ENCODE measurements at regions not wholly inside any gene's neighbourhood (a gene's known extent, or its start where the extent isn't known, plus 50 kb on each side); places are given as distances from the start of the nearest gene placed in this dataset.
"Not testable (repeated sequence)": the region's sequence is repeated elsewhere in the genome, so short reads cannot be mapped to it uniquely, and the experiment has no call there.

GRCh38 chr13:75181906-75182305 is 300.1 kb downstream of the TBC1D4 start:
- CTCF ChIA-PET: no interaction called here
- no peak for DNase-seq (ENCODE audit: low spot score)
- POLR2A ChIA-PET (ENCODE audit: low non-redundant PET): no interaction called here
- H3K27ac ChIP-seq: no peak overlapping the region
- TF ChIP-seq, protein P1, sequence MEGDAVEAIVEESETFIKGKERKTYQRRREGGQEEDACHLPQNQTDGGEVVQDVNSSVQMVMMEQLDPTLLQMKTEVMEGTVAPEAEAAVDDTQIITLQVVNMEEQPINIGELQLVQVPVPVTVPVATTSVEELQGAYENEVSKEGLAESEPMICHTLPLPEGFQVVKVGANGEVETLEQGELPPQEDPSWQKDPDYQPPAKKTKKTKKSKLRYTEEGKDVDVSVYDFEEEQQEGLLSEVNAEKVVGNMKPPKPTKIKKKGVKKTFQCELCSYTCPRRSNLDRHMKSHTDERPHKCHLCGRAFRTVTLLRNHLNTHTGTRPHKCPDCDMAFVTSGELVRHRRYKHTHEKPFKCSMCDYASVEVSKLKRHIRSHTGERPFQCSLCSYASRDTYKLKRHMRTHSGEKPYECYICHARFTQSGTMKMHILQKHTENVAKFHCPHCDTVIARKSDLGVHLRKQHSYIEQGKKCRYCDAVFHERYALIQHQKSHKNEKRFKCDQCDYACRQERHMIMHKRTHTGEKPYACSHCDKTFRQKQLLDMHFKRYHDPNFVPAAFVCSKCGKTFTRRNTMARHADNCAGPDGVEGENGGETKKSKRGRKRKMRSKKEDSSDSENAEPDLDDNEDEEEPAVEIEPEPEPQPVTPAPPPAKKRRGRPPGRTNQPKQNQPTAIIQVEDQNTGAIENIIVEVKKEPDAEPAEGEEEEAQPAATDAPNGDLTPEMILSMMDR (conservative IDR thresholded peaks at IDR 0.05; ENCODE audit: low read depth): no peak

- no peak overlapping the region for H3K27ac ChIP-seq
- no peak for DNase-seq (ENCODE audit: low spot score)
- TF ChIP-seq, protein P1 (conservative IDR thresholded peaks at IDR 0.05; ENCODE audit: low read depth): no peak
- POLR2A ChIA-PET (ENCODE audit: low non-redundant PET): no interaction called here
- CTCF ChIA-PET: no interaction called here
These were observed 301.0 kb downstream of the TBC1D4 start for GRCh38 chr13:75180805-75181455.

DNA sequence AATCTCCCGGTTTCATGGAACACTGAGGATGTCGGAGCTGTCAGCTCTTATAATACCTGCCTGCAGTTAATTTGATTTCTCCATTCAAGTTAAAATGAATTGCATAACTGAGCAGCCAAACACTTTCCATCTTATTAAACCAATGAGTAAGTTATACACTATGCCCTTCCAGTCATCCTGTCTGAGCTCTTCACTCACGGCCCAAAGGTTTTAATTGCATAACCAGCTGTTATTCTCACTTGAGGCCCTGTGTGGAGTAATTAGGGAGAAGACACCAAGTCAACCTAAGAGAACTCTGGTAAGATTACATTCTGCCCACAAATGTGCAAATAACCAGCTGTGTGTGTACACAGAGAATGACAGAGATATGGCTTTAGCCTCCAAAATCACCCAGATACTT is 303.5 kb downstream of the TBC1D4 start:
- POLR2A ChIA-PET (ENCODE audit: low non-redundant PET): no interaction called here
- no peak overlapping the region for H3K27ac ChIP-seq
- DNase-seq (ENCODE audit: low spot score): no peak

DNA sequence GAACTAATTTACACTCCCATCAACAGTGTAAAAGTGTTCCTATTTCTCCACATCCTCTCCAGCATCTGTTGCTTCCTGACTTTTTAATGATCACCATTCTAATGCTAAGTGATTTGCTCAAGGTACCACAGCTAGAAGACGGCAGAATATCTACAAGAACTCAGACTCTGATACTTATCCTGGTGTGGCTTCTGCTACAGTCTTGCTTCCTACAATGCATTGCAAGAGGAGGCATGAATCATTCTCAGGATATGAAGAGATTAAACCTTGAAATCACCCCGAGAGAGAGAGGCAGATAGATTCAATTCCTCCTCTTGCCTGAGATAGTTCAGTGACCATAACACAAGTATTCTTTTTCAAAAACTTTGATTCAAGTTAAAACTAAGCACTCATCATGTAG is 306.4 kb downstream of the TBC1D4 start:
- TF ChIP-seq, protein P1 (conservative IDR thresholded peaks at IDR 0.05; ENCODE audit: low read depth): no peak
- CTCF ChIA-PET: interaction anchor here (0.6 kb wide), 1 partner anchor 695 kb away, joined by 5 read pairs; no protein-coding TSS in a partner anchor
- H3K27ac ChIP-seq: no peak overlapping the region
- POLR2A ChIA-PET (ENCODE audit: low non-redundant PET): no interaction called here
- no peak for DNase-seq (ENCODE audit: low spot score)

More for the DNA sequence above, 303.5 kb downstream of the TBC1D4 start:
- CTCF ChIA-PET: interaction anchor here (0.6 to 1.3 kb wide), 2 partner anchors 41 to 1337 kb away, joined by 3 to 4 read pairs; no protein-coding TSS in a partner anchor
- TF ChIP-seq, protein P1 (conservative IDR thresholded peaks at IDR 0.05; ENCODE audit: low read depth): no peak

- DNase-seq (ENCODE audit: low spot score); POLR2A ChIA-PET (ENCODE audit: low non-redundant PET); H3K27ac ChIP-seq: not testable (repeated sequence)
- CTCF ChIA-PET: interaction anchor here (0.6 kb wide), 1 partner anchor 695 kb away, joined by 5 read pairs; no protein-coding TSS in a partner anchor
These were observed 306.9 kb downstream of the TBC1D4 start for GRCh38 chr13:75175097-75175496.

DNA sequence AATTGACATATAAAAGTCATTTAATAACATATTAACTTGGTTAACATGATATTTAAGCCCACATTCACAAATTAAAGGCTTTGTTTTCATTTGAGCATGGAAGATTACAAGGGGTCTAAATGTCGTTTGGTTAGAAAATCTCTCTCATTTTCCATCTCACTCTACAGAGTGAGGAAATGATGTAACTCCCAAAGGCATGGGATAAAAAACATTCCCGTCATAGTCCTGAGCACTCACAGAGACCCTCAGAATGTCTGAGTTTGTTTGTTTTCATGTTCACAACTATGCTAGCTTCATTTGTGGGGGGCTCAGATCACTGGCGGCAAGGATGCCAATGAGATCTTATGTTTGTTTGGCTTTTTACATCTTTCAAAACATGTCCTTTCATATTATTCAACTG is 307.5 kb downstream of the TBC1D4 start:
- no peak overlapping the region for H3K27ac ChIP-seq
- ChIA-PET POLR2A (ENCODE audit: low non-redundant PET) (no interaction called here), CTCF (no interaction called here)
- TF ChIP-seq, protein P1 (conservative IDR thresholded peaks at IDR 0.05; ENCODE audit: low read depth): no peak
- no peak for DNase-seq (ENCODE audit: low spot score)

- H3K27ac ChIP-seq: no peak overlapping the region
- no peak for DNase-seq (ENCODE audit: low spot score)
- TF ChIP-seq, protein P1 (conservative IDR thresholded peaks at IDR 0.05; ENCODE audit: low read depth): no peak
- POLR2A ChIA-PET (ENCODE audit: low non-redundant PET): no interaction called here
- CTCF ChIA-PET: no interaction called here
These were observed 308.3 kb downstream of the TBC1D4 start for GRCh38 chr13:75173457-75174356.
